IPS-NIHi7 (cell line): ENCODE measurements at regions not wholly inside any gene's neighbourhood (a gene's known extent, or its start where the extent isn't known, plus 50 kb on each side); places are given as distances from the start of the nearest gene placed in this dataset.
"Not testable (repeated sequence)": the region's sequence is repeated elsewhere in the genome, so short reads cannot be mapped to it uniquely, and the experiment has no call there.

Experiments
- DNase-seq: peaks from one replicate; pipeline ENCODE4 v3.0.0; 2012; ENCODE audit warnings: mixed read lengths; ENCODE audit errors: extremely low spot score

- DNase-seq = no peak
Measured at GRCh38 chr11:38448284-38448683, 1850.2 kb upstream of the RAG2 start.

- no peak for DNase-seq
Measured at GRCh38 chr11:38446336-38446735, 1848.3 kb upstream of the RAG2 start.

- no peak for DNase-seq
Measured at GRCh38 chr11:38438091-38438490, 1840.1 kb upstream of the RAG2 start.

GRCh38 chr11:38425578-38425977, 1827.5 kb upstream of the RAG2 start:
- no peak for DNase-seq

GRCh38 chr11:38423042-38423441, 1825.0 kb upstream of the RAG2 start:
- DNase-seq = no peak

GRCh38 chr11:38416141-38416540, 1818.1 kb upstream of the RAG2 start:
- no peak for DNase-seq

- no peak for DNase-seq
Measured at GRCh38 chr11:38411149-38411548, 1813.1 kb upstream of the RAG2 start.

GRCh38 chr11:38402063-38402462, 1804.0 kb upstream of the RAG2 start:
- DNase-seq = no peak

- DNase-seq = no peak
Measured at GRCh38 chr11:38392176-38392575, 1794.1 kb upstream of the RAG2 start.

GRCh38 chr11:38384568-38384967, 1786.5 kb upstream of the RAG2 start:
- DNase-seq = no peak

GRCh38 chr11:38365274-38365673, 1767.2 kb upstream of the RAG2 start:
- no peak for DNase-seq

GRCh38 chr11:38356255-38356654, 1758.2 kb upstream of the RAG2 start:
- DNase-seq = no peak

GRCh38 chr11:38345286-38345685, 1747.2 kb upstream of the RAG2 start:
- DNase-seq = no peak

- DNase-seq = not testable (repeated sequence)
Measured at GRCh38 chr11:38341612-38342011, 1743.6 kb upstream of the RAG2 start.

- DNase-seq = no peak
Measured at GRCh38 chr11:38339835-38340440, 1741.9 kb upstream of the RAG2 start.

- DNase-seq = not testable (repeated sequence)
Measured at GRCh38 chr11:38338022-38338421, 1740.0 kb upstream of the RAG2 start.

- DNase-seq = no peak
Measured at GRCh38 chr11:38332046-38332445, 1734.0 kb upstream of the RAG2 start.

- no peak for DNase-seq
Measured at GRCh38 chr11:38330578-38330977, 1732.5 kb upstream of the RAG2 start.

- DNase-seq = no peak
Measured at GRCh38 chr11:38323961-38324761, 1726.1 kb upstream of the RAG2 start.

- no peak for DNase-seq
Measured at GRCh38 chr11:38315151-38315550, 1717.1 kb upstream of the RAG2 start.

GRCh38 chr11:38307455-38307854, 1709.4 kb upstream of the RAG2 start:
- DNase-seq = no peak

GRCh38 chr11:38305682-38306081, 1707.6 kb upstream of the RAG2 start:
- no peak for DNase-seq

- DNase-seq = no peak
Measured at GRCh38 chr11:38304926-38305325, 1706.9 kb upstream of the RAG2 start.
